ENCODE measurements at regions not wholly inside any gene's neighbourhood (a gene's known extent, or its start where the extent isn't known, plus 50 kb on each side); places are given as distances from the start of the nearest gene placed in this dataset.

DNA sequence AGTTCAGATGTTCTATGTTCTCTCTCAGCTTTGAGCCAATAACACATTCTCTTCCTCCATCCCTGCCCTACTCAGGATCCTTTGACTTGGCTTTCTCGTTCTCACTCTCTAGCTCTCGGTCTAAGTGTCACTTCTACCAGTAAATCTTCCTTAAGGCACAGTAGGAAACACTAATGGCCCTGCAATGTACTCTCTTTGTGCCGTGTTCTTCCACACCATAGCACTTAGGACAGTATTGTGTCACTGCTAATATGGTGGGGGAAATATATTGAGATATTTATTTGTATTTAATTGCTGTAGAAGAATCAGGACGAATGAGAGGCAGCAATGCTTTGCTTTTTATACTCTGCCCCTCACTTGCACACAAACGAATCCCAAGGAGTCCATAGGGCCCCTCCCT, 493.1 kb downstream of the SHISA9 start:
- TF ChIP-seq, protein P1, sequence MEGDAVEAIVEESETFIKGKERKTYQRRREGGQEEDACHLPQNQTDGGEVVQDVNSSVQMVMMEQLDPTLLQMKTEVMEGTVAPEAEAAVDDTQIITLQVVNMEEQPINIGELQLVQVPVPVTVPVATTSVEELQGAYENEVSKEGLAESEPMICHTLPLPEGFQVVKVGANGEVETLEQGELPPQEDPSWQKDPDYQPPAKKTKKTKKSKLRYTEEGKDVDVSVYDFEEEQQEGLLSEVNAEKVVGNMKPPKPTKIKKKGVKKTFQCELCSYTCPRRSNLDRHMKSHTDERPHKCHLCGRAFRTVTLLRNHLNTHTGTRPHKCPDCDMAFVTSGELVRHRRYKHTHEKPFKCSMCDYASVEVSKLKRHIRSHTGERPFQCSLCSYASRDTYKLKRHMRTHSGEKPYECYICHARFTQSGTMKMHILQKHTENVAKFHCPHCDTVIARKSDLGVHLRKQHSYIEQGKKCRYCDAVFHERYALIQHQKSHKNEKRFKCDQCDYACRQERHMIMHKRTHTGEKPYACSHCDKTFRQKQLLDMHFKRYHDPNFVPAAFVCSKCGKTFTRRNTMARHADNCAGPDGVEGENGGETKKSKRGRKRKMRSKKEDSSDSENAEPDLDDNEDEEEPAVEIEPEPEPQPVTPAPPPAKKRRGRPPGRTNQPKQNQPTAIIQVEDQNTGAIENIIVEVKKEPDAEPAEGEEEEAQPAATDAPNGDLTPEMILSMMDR (conservative IDR thresholded peaks at IDR 0.05; ENCODE audit: low read depth, low read length): no peak
- no peak for TF ChIP-seq EZH2 (IDR thresholded peaks at IDR 0.05; ENCODE audit: low read length, unreplicated experiment)
- TF ChIP-seq EZH2phosphoT487 (IDR thresholded peaks at IDR 0.05; ENCODE audit: borderline replicate concordance, low read length): no peak

All from PC-3 (cell line).